Heart left ventricle (tissue), 16 donors: ENCODE measurements at regions not wholly inside any gene's neighbourhood (a gene's known extent, or its start where the extent isn't known, plus 50 kb on each side); places are given as distances from the start of the nearest gene placed in this dataset.

ENCODE experiments used
- ATAC-seq, 4 donors: fragments of 200-7000 bp; cut with Tn5 transposase; one replicate each; pipeline ENCODE4 v1.9.1; 2020 to 2022; ENCODE audit warnings: moderate library complexity in 4 of 4, mild to moderate bottlenecking in 3 of 4, moderate number of reproducible peaks in 1 of 4
- DNase-seq, 5 donors: peaks; one replicate each; pipeline ENCODE4 v3.0.0-alpha.2; 2020
- H3K27ac ChIP-seq, 12 donors: fragments of 200-600 bp; sonication (generic) in 4 of 12; one replicate each; pipeline versions ENCODE4 v1.5.0 to v1.8.0; 2016 to 2022; ENCODE audit warnings: mild to moderate bottlenecking in 2 of 12
- H3K27me3 ChIP-seq, 9 donors: fragments of 200-600 bp; sonication (generic) in 2 of 9; one replicate each; pipeline versions ENCODE4 v1.5.1 to v1.8.0; 2016 to 2022; ENCODE audit warnings: mild to moderate bottlenecking in 3 of 9
- H3K36me3 ChIP-seq, 9 donors: fragments of 200-600 bp; sonication (generic) in 2 of 9; one replicate each; pipeline versions ENCODE4 v1.5.0 to v1.8.0; 2018 to 2022; ENCODE audit warnings: mild to moderate bottlenecking in 2 of 9
- H3K4me1 ChIP-seq, 12 donors: fragments of 200-600 bp; sonication (generic) in 4 of 12; one replicate each; pipeline versions ENCODE4 v1.5.0 to v1.8.0; 2016 to 2022; ENCODE audit warnings: mild to moderate bottlenecking in 3 of 12
- H3K4me3 ChIP-seq, 12 donors: fragments of 200-600 bp; sonication (generic) in 4 of 12; one replicate each; pipeline versions ENCODE4 v1.5.0 to v1.8.0; 2017 to 2022; ENCODE audit warnings: mild to moderate bottlenecking in 9 of 12, moderate library complexity in 4 of 12
- H3K9me3 ChIP-seq, 12 donors: fragments of 200-600 bp; sonication (generic) in 4 of 12; one replicate each; pipeline versions ENCODE4 v1.5.0 to v1.8.0; 2016 to 2022; ENCODE audit warnings: mild to moderate bottlenecking in 1 of 12
- POLR2A ChIP-seq, 2 donors: fragments of 450-650 bp; IDR thresholded peaks; one replicate each; pipeline ENCODE4 v1.6.1; 2017; ENCODE audit warnings: antibody characterized with exemption in 2 of 2, mild to moderate bottlenecking in 2 of 2, moderate library complexity in 2 of 2
- WGBS, 4 donors: extraction: QIAGEN DNeasy Blood & Tissue Kit in 2 of 4; methylation state at CpG; one replicate each; pipeline versions ENCODE4 v1.1.5 to v1.1.7; 2013 to 2018; 5-methylcytosine and 5-hydroxymethylcytosine counted together
- intact Hi-C, 10 donors: fragments of 100-400 bp; cut with DNase I; formaldehyde crosslinking; loops; one replicate each; pipeline versions ENCODE4 v1.11.1 to v1.14.2; 2022
- TF ChIP-seq, protein P1 (sequence below), 12 donors: fragments of 200-600 bp; sonication (generic) in 4 of 12; IDR thresholded peaks; one replicate each; pipeline versions ENCODE4 v1.5.0 to v1.8.0; 2018 to 2022; ENCODE audit warnings: antibody characterized with exemption in 12 of 12, mild to moderate bottlenecking in 5 of 12
- donor health status: ischemic (EF 13 %, LVEDD 7.1; RV severe dilation, severe dysfunction).
- donor health status: healthy with polysubstance abuse.
- donor health status: DM: no; HTN: yes; CAD: no.
- donor health status: DM: no; HTN: no; CAD: no.
- donor health status: ischemic (EF 25% LVEDD 6.9; RV normal size, moderate dysfunction).
- donor health status: ischemic (EF 25% LVEDD 5.7; RV mildly dilated, moderate dysfunction).
- donor health status: healthy.
- donor health status: DM: yes; HTN: yes; CAD: no.
- donor health status: ischemic (EF 35%, LVEDD 5.7; RV mildly dilated, moderate dysfunction).
- donor health status: nonischemic (EF 11% LVEDD 7.7; RV severe dilation, severe dysfunction).
- donor health status: DM: yes; HTN: yes; CAD: no.
- donor health status: PGD.
- donor health status: ischemic (EF 29% LVEDD 5.4; RV normal size, mild dysfunction).
- donor health status: nonischemic (EF 23%, LVEDD 6.1; RV moderate dilation, normal function).

GRCh38 chr17:15092762-15093161 lies 172.4 kb downstream of the PMP22 start:
- Histone ChIP-seq H3K4me3 (no peak overlapping the region), H3K27me3 (no peaks in the 10 kb centered on the region), H3K36me3 (no peaks in the 10 kb centered on the region), H3K27ac (peak overlapping the region; percentile 37 to 88 (median 76)), H3K9me3 (peaks cover 0 to 15% (median 0%) of the 10 kb centered on the region in 12 donors), H3K4me1 (peaks cover 0 to 22% (median 0%) of the 10 kb centered on the region in 12 donors)
- TF ChIP-seq POLR2A (IDR thresholded peaks at IDR 0.05), result no peak
- intact Hi-C loops, result no loop called here
- peak in 2 of 4 donors; percentile 13 to 50 for ATAC-seq
- 50 to 55% (median 54%) methylated on average over 7 of the region's 7 CpGs for WGBS, 4 donors
- peak in 2 of 5 donors; percentile 33 to 54 for DNase-seq

GRCh38 chr17:15092261-15092660 lies 172.9 kb downstream of the PMP22 start:
- DNase-seq (peak in 4 of 5 donors; percentile 18 to 61 (median 39)), ATAC-seq (peak; percentile 70 to 82 (median 78))
- intact Hi-C loops, result no loop called here
- Histone ChIP-seq H3K27ac (peak overlapping the region; percentile 37 to 88 (median 76)), H3K27me3 (no peaks in the 10 kb centered on the region), H3K4me1 (peaks cover 0 to 27% (median 5%) of the 10 kb centered on the region in 12 donors), H3K9me3 (peaks cover 0 to 15% (median 0%) of the 10 kb centered on the region in 12 donors), H3K4me3 (no peak overlapping the region), H3K36me3 (no peaks in the 10 kb centered on the region)
- TF ChIP-seq POLR2A (IDR thresholded peaks at IDR 0.05), result no peak
- TF ChIP-seq, protein P1, sequence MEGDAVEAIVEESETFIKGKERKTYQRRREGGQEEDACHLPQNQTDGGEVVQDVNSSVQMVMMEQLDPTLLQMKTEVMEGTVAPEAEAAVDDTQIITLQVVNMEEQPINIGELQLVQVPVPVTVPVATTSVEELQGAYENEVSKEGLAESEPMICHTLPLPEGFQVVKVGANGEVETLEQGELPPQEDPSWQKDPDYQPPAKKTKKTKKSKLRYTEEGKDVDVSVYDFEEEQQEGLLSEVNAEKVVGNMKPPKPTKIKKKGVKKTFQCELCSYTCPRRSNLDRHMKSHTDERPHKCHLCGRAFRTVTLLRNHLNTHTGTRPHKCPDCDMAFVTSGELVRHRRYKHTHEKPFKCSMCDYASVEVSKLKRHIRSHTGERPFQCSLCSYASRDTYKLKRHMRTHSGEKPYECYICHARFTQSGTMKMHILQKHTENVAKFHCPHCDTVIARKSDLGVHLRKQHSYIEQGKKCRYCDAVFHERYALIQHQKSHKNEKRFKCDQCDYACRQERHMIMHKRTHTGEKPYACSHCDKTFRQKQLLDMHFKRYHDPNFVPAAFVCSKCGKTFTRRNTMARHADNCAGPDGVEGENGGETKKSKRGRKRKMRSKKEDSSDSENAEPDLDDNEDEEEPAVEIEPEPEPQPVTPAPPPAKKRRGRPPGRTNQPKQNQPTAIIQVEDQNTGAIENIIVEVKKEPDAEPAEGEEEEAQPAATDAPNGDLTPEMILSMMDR (IDR thresholded peaks at IDR 0.05), result no peak
- 35 to 50% (median 38%) methylated on average over 2 of the region's 2 CpGs for WGBS, 4 donors

DNA sequence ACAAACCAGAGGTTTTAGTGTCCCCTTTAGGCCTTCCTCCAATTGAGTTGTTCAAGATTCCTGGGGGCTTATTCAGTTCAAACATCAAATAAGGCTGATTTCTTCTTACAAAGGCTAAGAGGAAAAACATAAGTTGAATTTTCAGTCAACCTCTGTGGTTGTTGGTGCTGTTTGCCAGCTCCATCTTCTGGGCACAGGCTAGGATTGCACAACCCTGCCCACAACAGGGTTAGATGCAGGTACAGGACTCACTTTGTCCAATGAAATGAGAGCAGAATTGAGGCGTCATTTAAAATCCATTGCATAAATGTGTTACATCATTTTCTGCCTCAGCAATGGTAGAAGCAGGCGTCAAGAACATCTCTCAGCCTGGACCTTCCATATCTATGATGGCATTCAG lies 173.3 kb downstream of the PMP22 start:
- ATAC-seq (no peak), DNase-seq (no peak)
- Histone ChIP-seq H3K27ac (peak overlapping the region in 11 of 12 donors; percentile 31 to 88 (median 78)), H3K27me3 (no peaks in the 10 kb centered on the region), H3K36me3 (no peaks in the 10 kb centered on the region), H3K9me3 (peaks cover 0 to 15% (median 0%) of the 10 kb centered on the region in 12 donors), H3K4me1 (peaks cover 0 to 28% (median 6%) of the 10 kb centered on the region in 12 donors), H3K4me3 (no peak overlapping the region)
- TF ChIP-seq, protein P1 (IDR thresholded peaks at IDR 0.05), result no peak
- no peak for TF ChIP-seq POLR2A (IDR thresholded peaks at IDR 0.05)
- intact Hi-C loops, result no loop called here
- WGBS, 4 donors, result 68 to 74% (median 71%) methylated on average over 2 of the region's 2 CpGs

- 85 to 89% (median 88%) methylated on average over 8 of the region's 8 CpGs for WGBS, 4 donors
- H3K27ac ChIP-seq, result peak overlapping the region in 1 of 12 donors; percentile 2
- peaks cover 0 to 15% (median 0%) of the 10 kb centered on the region in 12 donors for H3K9me3 ChIP-seq
- DNase-seq, result no peak
- peaks cover 0 to 16% (median 3%) of the 10 kb centered on the region in 12 donors for H3K4me1 ChIP-seq
- TF ChIP-seq, protein P1 (IDR thresholded peaks at IDR 0.05), result no peak
- no peak for TF ChIP-seq POLR2A (IDR thresholded peaks at IDR 0.05)
- no peak for ATAC-seq
- no peaks in the 10 kb centered on the region for H3K36me3 ChIP-seq
- no peaks in the 10 kb centered on the region for H3K27me3 ChIP-seq
- H3K4me3 ChIP-seq, result no peak overlapping the region
- intact Hi-C loops, result no loop called here
Observed at GRCh38 chr17:15090533-15090932, 174.6 kb downstream of the PMP22 start.

DNA sequence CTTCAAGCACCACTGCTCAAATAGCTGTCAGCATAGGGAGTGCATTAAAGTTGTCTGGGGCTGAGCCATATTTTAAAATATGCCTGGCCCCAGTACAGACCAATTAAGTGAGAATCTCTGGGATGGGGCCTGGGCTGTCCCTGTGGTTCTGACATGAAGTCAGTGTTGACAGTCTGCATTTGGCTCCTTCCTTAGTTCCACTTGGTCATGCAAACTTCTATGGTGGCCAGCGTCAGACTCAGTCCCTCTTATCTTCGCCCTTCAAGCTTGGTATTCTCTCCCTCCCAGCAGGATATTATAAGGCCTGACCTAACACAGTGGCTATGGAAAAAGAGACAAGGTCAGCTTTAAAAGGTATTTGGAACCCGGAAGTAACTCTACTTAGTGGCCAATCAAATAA lies 177.2 kb downstream of the PMP22 start:
- Histone ChIP-seq H3K27me3 (no peaks in the 10 kb centered on the region), H3K36me3 (no peaks in the 10 kb centered on the region), H3K9me3 (peaks cover 0 to 19% (median 0%) of the 10 kb centered on the region in 12 donors), H3K27ac (peak overlapping the region; percentile 48 to 92 (median 82)), H3K4me1 (peaks cover 0 to 15% (median 3%) of the 10 kb centered on the region in 12 donors), H3K4me3 (no peak overlapping the region)
- 24 to 55% (median 29%) methylated on average over 3 of the region's 3 CpGs for WGBS, 4 donors
- TF ChIP-seq, protein P1 (IDR thresholded peaks at IDR 0.05), result no peak
- TF ChIP-seq POLR2A (IDR thresholded peaks at IDR 0.05), result no peak
- ATAC-seq (peak; percentile 87 to 96 (median 94)), DNase-seq (peak; percentile 64 to 82 (median 72))
- intact Hi-C loops, result loop anchor here in 1 of 10 donors (10.0 kb wide), 1 partner anchor 67 kb away; no protein-coding TSS in a partner anchor
